ENCODE measurements at regions not wholly inside any gene's neighbourhood (a gene's known extent, or its start where the extent isn't known, plus 50 kb on each side); places are given as distances from the start of the nearest gene placed in this dataset.

DNA sequence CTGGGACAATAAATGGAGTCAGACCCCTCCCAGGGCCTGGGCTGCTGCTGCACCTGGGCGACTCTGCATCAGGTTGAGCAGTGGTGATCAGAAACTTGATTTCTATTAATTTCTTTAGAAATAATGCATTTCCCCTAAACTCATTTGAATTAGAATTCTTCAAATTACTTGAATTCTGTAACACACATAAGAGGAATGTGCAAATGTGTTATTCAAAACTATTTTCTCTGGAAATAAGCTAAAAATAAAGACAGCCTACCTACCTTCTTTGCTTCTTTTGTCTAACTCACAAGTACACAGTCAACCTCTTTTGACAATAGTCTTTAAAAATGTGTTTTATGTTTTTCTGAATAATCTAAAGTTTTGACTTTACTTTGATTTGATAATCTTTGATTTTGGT, 433.0 kb downstream of the KLF12 start:
- peaks cover 13% of the 10 kb centered on the region for H3K4me1 ChIP-seq (ENCODE audit: insufficient read depth, poor library complexity, severe bottlenecking)
- DNase-seq (ENCODE audit: low spot score) (no peak), ATAC-seq (ENCODE audit: low read depth) (no peak)
- peaks cover 4% of the 10 kb centered on the region; the same call in 1 of the 2 replicates for H3K36me3 ChIP-seq (ENCODE audit: low read depth)
- H3K9me3 ChIP-seq (ENCODE audit: severe bottlenecking) = no peaks in the 10 kb centered on the region
- H3K27ac ChIP-seq (ENCODE audit: poor library complexity, severe bottlenecking) = peak overlapping the region; percentile 89
- no peak overlapping the region for H3K4me3 ChIP-seq (ENCODE audit: severe bottlenecking)
- no peak for TF ChIP-seq CTCF (IDR thresholded peaks at IDR 0.05; ENCODE audit: poor library complexity, severe bottlenecking)
- H3K27me3 ChIP-seq (ENCODE audit: insufficient read depth, poor library complexity, severe bottlenecking) = no peaks in the 10 kb centered on the region

DNA sequence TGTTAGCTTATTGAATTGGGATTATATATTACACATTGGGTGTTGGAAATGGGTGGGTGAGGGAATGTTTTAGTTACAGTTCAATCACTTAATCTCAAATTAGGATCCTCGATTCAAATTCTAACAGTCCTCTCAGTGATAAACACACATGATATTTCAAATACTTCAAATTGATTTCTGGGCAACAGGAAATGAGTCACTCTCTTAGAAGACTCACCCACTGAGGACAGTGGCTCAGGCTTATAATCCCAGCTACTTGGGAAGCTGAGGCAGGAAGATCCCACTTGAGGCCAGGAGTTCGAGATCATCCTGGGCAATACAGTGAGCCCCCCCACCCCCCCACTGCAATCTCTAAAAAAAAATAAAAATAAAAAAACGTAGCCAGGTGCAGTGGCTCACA, 435.3 kb downstream of the KLF12 start:
- DNase-seq (ENCODE audit: low spot score) = no peak
- no peak for TF ChIP-seq CTCF (IDR thresholded peaks at IDR 0.05; ENCODE audit: poor library complexity, severe bottlenecking)
- H3K36me3 ChIP-seq (ENCODE audit: low read depth) = no peaks in the 10 kb centered on the region
- no peaks in the 10 kb centered on the region for H3K9me3 ChIP-seq (ENCODE audit: severe bottlenecking)
- no peak overlapping the region for H3K4me3 ChIP-seq (ENCODE audit: severe bottlenecking)
- peaks cover 13% of the 10 kb centered on the region for H3K4me1 ChIP-seq (ENCODE audit: insufficient read depth, poor library complexity, severe bottlenecking)
- no peak overlapping the region for H3K27ac ChIP-seq (ENCODE audit: poor library complexity, severe bottlenecking)
- no peaks in the 10 kb centered on the region for H3K27me3 ChIP-seq (ENCODE audit: insufficient read depth, poor library complexity, severe bottlenecking)
- ATAC-seq (ENCODE audit: low read depth) = no peak

DNA sequence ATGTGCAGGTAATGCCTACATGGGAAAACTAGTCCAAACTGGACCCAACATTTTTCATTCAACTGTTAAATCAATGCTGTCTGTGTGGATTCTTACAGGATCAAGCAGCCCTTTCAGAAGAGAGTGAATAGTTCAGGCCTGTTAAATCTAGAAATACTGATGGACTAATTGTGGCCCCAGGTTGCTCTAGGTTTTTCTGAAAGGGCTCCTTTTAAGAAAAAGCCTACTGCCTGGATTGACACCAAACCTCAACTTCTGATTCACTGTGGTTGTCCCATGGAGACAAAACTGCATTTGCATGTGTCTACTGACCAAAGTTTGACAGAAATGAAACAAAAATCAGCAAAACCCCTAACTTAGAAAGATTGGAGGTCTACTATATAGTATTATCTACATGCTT, 437.0 kb downstream of the KLF12 start:
- DNase-seq (ENCODE audit: low spot score) (no peak), ATAC-seq (ENCODE audit: low read depth) (no peak)
- no peaks in the 10 kb centered on the region for H3K27me3 ChIP-seq (ENCODE audit: insufficient read depth, poor library complexity, severe bottlenecking)
- H3K36me3 ChIP-seq (ENCODE audit: low read depth) = no peaks in the 10 kb centered on the region
- no peaks in the 10 kb centered on the region for H3K9me3 ChIP-seq (ENCODE audit: severe bottlenecking)
- H3K27ac ChIP-seq (ENCODE audit: poor library complexity, severe bottlenecking) = no peak overlapping the region
- H3K4me1 ChIP-seq (ENCODE audit: insufficient read depth, poor library complexity, severe bottlenecking) = peaks cover 3% of the 10 kb centered on the region
- no peak overlapping the region for H3K4me3 ChIP-seq (ENCODE audit: severe bottlenecking)
- TF ChIP-seq CTCF (IDR thresholded peaks at IDR 0.05; ENCODE audit: poor library complexity, severe bottlenecking) = no peak

- no peak for ATAC-seq (ENCODE audit: low read depth)
- Histone ChIP-seq H3K4me1 (ENCODE audit: insufficient read depth, poor library complexity, severe bottlenecking) (peaks cover 3% of the 10 kb centered on the region), H3K4me3 (ENCODE audit: severe bottlenecking) (no peak overlapping the region), H3K27ac (ENCODE audit: poor library complexity, severe bottlenecking) (no peak overlapping the region), H3K27me3 (ENCODE audit: insufficient read depth, poor library complexity, severe bottlenecking) (no peaks in the 10 kb centered on the region), H3K9me3 (ENCODE audit: severe bottlenecking) (no peaks in the 10 kb centered on the region), H3K36me3 (ENCODE audit: low read depth) (no peaks in the 10 kb centered on the region)
- no peak for DNase-seq (ENCODE audit: low spot score)
- no peak for TF ChIP-seq CTCF (IDR thresholded peaks at IDR 0.05; ENCODE audit: poor library complexity, severe bottlenecking)
These were observed 437.5 kb downstream of the KLF12 start for GRCh38 chr13:73696713-73697112.

- Histone ChIP-seq H3K36me3 (ENCODE audit: low read depth) (no peaks in the 10 kb centered on the region), H3K27ac (ENCODE audit: poor library complexity, severe bottlenecking) (no peak overlapping the region), H3K4me1 (ENCODE audit: insufficient read depth, poor library complexity, severe bottlenecking) (peaks cover 3% of the 10 kb centered on the region), H3K27me3 (ENCODE audit: insufficient read depth, poor library complexity, severe bottlenecking) (no peaks in the 10 kb centered on the region), H3K9me3 (ENCODE audit: severe bottlenecking) (no peaks in the 10 kb centered on the region), H3K4me3 (ENCODE audit: severe bottlenecking) (no peak overlapping the region)
- no peak for DNase-seq (ENCODE audit: low spot score)
- TF ChIP-seq CTCF (IDR thresholded peaks at IDR 0.05; ENCODE audit: poor library complexity, severe bottlenecking) = no peak
- no peak for ATAC-seq (ENCODE audit: low read depth)
These were observed 437.9 kb downstream of the KLF12 start for GRCh38 chr13:73696271-73696670.
